IMR-90 (cell line): ENCODE measurements at regions not wholly inside any gene's neighbourhood (a gene's known extent, or its start where the extent isn't known, plus 50 kb on each side); places are given as distances from the start of the nearest gene placed in this dataset.

ENCODE experiments used
- ATAC-seq: fragments of 200-7000 bp; cut with Tn5 transposase; 2 replicates; pipeline ENCODE4 v1.9.1; 2020; ENCODE audit warnings: low read depth, mild to moderate bottlenecking, moderate library complexity
- BruUV-seq: library from RNA; stranded (reverse); fragments of 400-500 nt; replicated peaks from 2 replicates; lab custom pipeline; 2021; lab: Mats Ljungman, UMichigan
- CTCF ChIA-PET: fragments of 300-600 bp; formaldehyde crosslinking; extraction: SDS; loops from one replicate; lab custom pipeline; 2021; ENCODE audit warnings: antibody characterized with exemption; lab: Yijun Ruan, JAX
- POLR2A ChIA-PET: fragments of 300-600 bp; sonication (Branson Sonifier 250); formaldehyde crosslinking; loops from one replicate; lab custom pipeline; 2022; ENCODE audit warnings: antibody characterized with exemption; ENCODE audit not compliant: unreplicated experiment; lab: Charles Lee
- DNase-seq: peaks from one replicate; pipeline ENCODE4 v3.0.0; 2013
- H2AFZ ChIP-seq: replicated peaks from 2 replicates; pipeline ENCODE3; 2013; ENCODE audit warnings: low read length, mild to moderate bottlenecking; ENCODE audit not compliant: poor library complexity
- H2AK5ac ChIP-seq: 2 replicates; pipeline ENCODE4 v1.6.1; 2013; ENCODE audit warnings: low read depth, low read length, inconsistent platforms
- H2AK9ac ChIP-seq: replicated peaks from 2 replicates; pipeline ENCODE3; 2013; ENCODE audit warnings: mild to moderate bottlenecking, low read depth, low read length, moderate library complexity; ENCODE audit not compliant: poor library complexity
- H2BK120ac ChIP-seq: 2 replicates; pipeline ENCODE4 v1.6.1; 2013; ENCODE audit warnings: low read depth, low read length, inconsistent platforms
- H2BK15ac ChIP-seq: 3 replicates; pipeline ENCODE4 v1.6.1; 2013; ENCODE audit warnings: low read depth, low read length, inconsistent platforms
- H2BK20ac ChIP-seq: 2 replicates; pipeline ENCODE4 v1.6.1; 2013; ENCODE audit warnings: low read depth, mild to moderate bottlenecking, inconsistent platforms, low read length, moderate library complexity
- H2BK5ac ChIP-seq: 2 replicates; pipeline ENCODE4 v1.6.1; 2013; ENCODE audit warnings: mild to moderate bottlenecking, low read depth, low read length, inconsistent platforms; ENCODE audit not compliant: poor library complexity, severe bottlenecking
- H3K14ac ChIP-seq: replicated peaks from 2 replicates; pipeline ENCODE4 v1.6.1; 2013; ENCODE audit warnings: low read depth, low read length, inconsistent platforms
- H3K18ac ChIP-seq: 2 replicates; pipeline ENCODE4 v1.6.1; 2013; ENCODE audit warnings: low read depth, low read length, control low read depth
- H3K23ac ChIP-seq: 2 replicates; pipeline ENCODE4 v1.6.1; 2013; ENCODE audit warnings: low read depth, low read length, inconsistent platforms
- H3K27ac ChIP-seq: 2 replicates; pipeline ENCODE4 v1.5.1; 2013; ENCODE audit warnings: mild to moderate bottlenecking, control low read depth, low read length; ENCODE audit not compliant: insufficient read depth
- H3K27me3 ChIP-seq: 2 replicates; pipeline ENCODE4 v1.6.1; 2013; ENCODE audit warnings: low read length; ENCODE audit not compliant: control insufficient read depth, insufficient read depth
- H3K36me3 ChIP-seq: 2 replicates; pipeline ENCODE4 v1.6.1; 2013; ENCODE audit warnings: low read length, mixed read lengths; ENCODE audit not compliant: control insufficient read depth, insufficient read depth
- H3K4ac ChIP-seq: 2 replicates; pipeline ENCODE4 v1.6.1; 2013; ENCODE audit warnings: low read depth, low read length, inconsistent platforms
- H3K4me1 ChIP-seq: 2 replicates; pipeline ENCODE4 v1.6.1; 2013; ENCODE audit warnings: low read length, mixed read lengths; ENCODE audit not compliant: control insufficient read depth, insufficient read depth
- H3K4me2 ChIP-seq: 2 replicates; pipeline ENCODE4 v1.6.1; 2013; ENCODE audit warnings: low read depth, mild to moderate bottlenecking, control low read depth, low read length, moderate library complexity
- H3K4me3 ChIP-seq: 2 replicates; pipeline ENCODE4 v1.5.1; 2013; ENCODE audit warnings: low read depth, mild to moderate bottlenecking, control low read depth, low read length, moderate library complexity; ENCODE audit not compliant: insufficient read depth
- H3K56ac ChIP-seq: 2 replicates; pipeline ENCODE4 v1.6.1; 2013; ENCODE audit warnings: low read length, inconsistent platforms; ENCODE audit not compliant: insufficient read depth; ENCODE audit errors: extremely low read depth
- H3K79me1 ChIP-seq, 2 experiments: 2 replicates each; pipeline ENCODE4 v1.6.1; 2013; ENCODE audit warnings: low read length in 2 of 2, inconsistent platforms in 1 of 2, low read depth in 1 of 2
- H3K9ac ChIP-seq: 2 replicates; pipeline ENCODE4 v1.6.1; 2013; ENCODE audit warnings: low read depth, low read length, control low read depth
- H3K9me1 ChIP-seq: 2 replicates; pipeline ENCODE4 v1.6.1; 2013; ENCODE audit warnings: low read length, inconsistent platforms; ENCODE audit not compliant: insufficient read depth
- H3K9me3 ChIP-seq: 2 replicates; pipeline ENCODE4 v1.6.1; 2013; ENCODE audit warnings: low read length; ENCODE audit not compliant: control insufficient read depth, insufficient read depth
- H4K20me1 ChIP-seq: 2 replicates; pipeline ENCODE4 v1.6.1; 2013; ENCODE audit warnings: low read length, inconsistent platforms; ENCODE audit not compliant: insufficient read depth
- H4K5ac ChIP-seq: 2 replicates; pipeline ENCODE4 v1.6.1; 2013; ENCODE audit warnings: mild to moderate bottlenecking, low read depth, low read length, control low read depth
- H4K8ac ChIP-seq, 2 experiments: 2 replicates each; pipeline ENCODE4 v1.6.1; 2013; ENCODE audit warnings: low read depth in 2 of 2, low read length in 2 of 2, control low read depth in 1 of 2, inconsistent platforms in 1 of 2
- H4K91ac ChIP-seq: 2 replicates; pipeline ENCODE4 v1.6.1; 2013; ENCODE audit warnings: low read depth, low read length, inconsistent platforms; ENCODE audit not compliant: insufficient read depth
- BHLHE40 ChIP-seq: fragments of 150-350 bp; IDR thresholded peaks from 2 replicates; pipeline ENCODE4 v1.6.1; 2016; ENCODE audit warnings: mild to moderate bottlenecking, low read depth, low read length
- CHD1 ChIP-seq: IDR thresholded peaks from 2 replicates; pipeline ENCODE4 v1.6.1; 2012; ENCODE audit warnings: low read depth, low read length, improper control_type of control experiment
- MAFK ChIP-seq: IDR thresholded peaks from 2 replicates; pipeline ENCODE4 v1.6.1; 2012; ENCODE audit warnings: low read depth, low read length, improper control_type of control experiment
- NFE2L2 ChIP-seq: fragments of 150-350 bp; IDR thresholded peaks from 2 replicates; pipeline ENCODE4 v1.6.1; 2016; ENCODE audit warnings: low read depth, mild to moderate bottlenecking, low read length
- POLR2A ChIP-seq: IDR thresholded peaks from 2 replicates; pipeline ENCODE4 v1.6.1; 2012; ENCODE audit warnings: mild to moderate bottlenecking, low read depth, low read length
- RAD21 ChIP-seq: IDR thresholded peaks from 2 replicates; pipeline ENCODE4 v1.6.1; 2012; ENCODE audit warnings: low read length, improper control_type of control experiment
- RCOR1 ChIP-seq: IDR thresholded peaks from 2 replicates; pipeline ENCODE4 v1.6.1; 2012; ENCODE audit warnings: mild to moderate bottlenecking, low read length, improper control_type of control experiment; ENCODE audit not compliant: insufficient replicate concordance
- SMC3 ChIP-seq: fragments of 150-350 bp; IDR thresholded peaks from 2 replicates; pipeline ENCODE4 v1.6.1; 2016; ENCODE audit warnings: low read depth, mild to moderate bottlenecking, antibody characterized with exemption, low read length, moderate library complexity
- USF2 ChIP-seq: fragments of 150-350 bp; IDR thresholded peaks from 2 replicates; pipeline ENCODE4 v1.6.1; 2017; ENCODE audit warnings: mild to moderate bottlenecking, antibody characterized with exemption, low read length, low read depth
- WGBS, 2 experiments: methylation state at CpG; one replicate each; pipeline versions ENCODE4 v1.1.5 to v1.1.7; 2013; ENCODE audit warnings: missing lambda C conversion rate in 2 of 2; ENCODE audit not compliant: insufficient read length in 1 of 2; ENCODE audit errors: extremely low coverage in 2 of 2; 5-methylcytosine and 5-hydroxymethylcytosine counted together
- dilution Hi-C: fragments of 300-500 bp; cut with HindIII; formaldehyde crosslinking; loops from one replicate; pipeline ENCODE4 v1.14.3; 2018; ENCODE audit warnings: low sequenced_read_pairs; ENCODE audit not compliant: unreplicated experiment
- in situ Hi-C: fragments of 300-500 bp; cut with MboI; formaldehyde crosslinking; loops from 3 replicates; pipeline ENCODE4 v1.14.3; 2019; ENCODE audit warnings: low sequenced_read_pairs, inconsistent platforms, mixed read lengths
- intact Hi-C: fragments of 100-400 bp; cut with micrococcal nuclease; formaldehyde crosslinking; loops from 2 replicates; pipeline ENCODE4 v1.10.0; 2022
- TF ChIP-seq, protein P1 (sequence below): fragments of 150-350 bp; IDR thresholded peaks from 2 replicates; pipeline ENCODE4 v1.6.1; 2016; ENCODE audit warnings: low read depth, mild to moderate bottlenecking, low read length, moderate library complexity, borderline replicate concordance

- in situ Hi-C loops, result no loop called here
- peaks cover 2% of the 10 kb centered on the region; the same call in 1 of the 2 replicates for H3K27me3 ChIP-seq
- H4K20me1 ChIP-seq, result no peaks in the 10 kb centered on the region
- no peak overlapping the region for H3K18ac ChIP-seq
- no peak overlapping the region for H3K27ac ChIP-seq
- no peak overlapping the region for H3K23ac ChIP-seq
- TF ChIP-seq, protein P1, sequence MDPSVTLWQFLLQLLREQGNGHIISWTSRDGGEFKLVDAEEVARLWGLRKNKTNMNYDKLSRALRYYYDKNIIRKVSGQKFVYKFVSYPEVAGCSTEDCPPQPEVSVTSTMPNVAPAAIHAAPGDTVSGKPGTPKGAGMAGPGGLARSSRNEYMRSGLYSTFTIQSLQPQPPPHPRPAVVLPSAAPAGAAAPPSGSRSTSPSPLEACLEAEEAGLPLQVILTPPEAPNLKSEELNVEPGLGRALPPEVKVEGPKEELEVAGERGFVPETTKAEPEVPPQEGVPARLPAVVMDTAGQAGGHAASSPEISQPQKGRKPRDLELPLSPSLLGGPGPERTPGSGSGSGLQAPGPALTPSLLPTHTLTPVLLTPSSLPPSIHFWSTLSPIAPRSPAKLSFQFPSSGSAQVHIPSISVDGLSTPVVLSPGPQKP, result no peak
- no peak for TF ChIP-seq NFE2L2
- TF ChIP-seq RAD21, result no peak
- TF ChIP-seq USF2, result no peak
- no peak for TF ChIP-seq RCOR1
- TF ChIP-seq POLR2A, result no peak
- no peak for TF ChIP-seq CHD1
- no peak for TF ChIP-seq BHLHE40
- no peak for TF ChIP-seq MAFK
- no peak for TF ChIP-seq SMC3
- no peak overlapping the region for H3K4ac ChIP-seq
- POLR2A ChIA-PET, result no interaction called here
- ATAC-seq, result no peak
- no TSS peak for BruUV-seq
- H3K14ac ChIP-seq, result no peak overlapping the region
- H2BK20ac ChIP-seq, result no peak overlapping the region
- no peak overlapping the region for H2BK5ac ChIP-seq
- H3K9me1 ChIP-seq, result peaks cover 11% of the 10 kb centered on the region
- no peaks in the 10 kb centered on the region for H3K9me3 ChIP-seq
- H2AK9ac ChIP-seq, result no peak overlapping the region
- no peak overlapping the region for H2AK5ac ChIP-seq
- no peak overlapping the region for H2BK120ac ChIP-seq
- CTCF ChIA-PET, result no interaction called here
- no peak overlapping the region for H2AFZ ChIP-seq
- dilution Hi-C loops, result no loop called here
- no peak overlapping the region for H3K56ac ChIP-seq
- no peak overlapping the region for H4K8ac ChIP-seq
- H3K4me3 ChIP-seq, result no peak overlapping the region
- H3K4me1 ChIP-seq, result peaks cover 9% of the 10 kb centered on the region
- no peak overlapping the region for H4K5ac ChIP-seq
- 84% methylated on average over 5 of the region's 19 CpGs; no CpG with 5 or more reads in 1 of the 2 experiments for WGBS, 2 experiments
- no peaks in the 10 kb centered on the region for H3K36me3 ChIP-seq
- no peak overlapping the region for H2BK15ac ChIP-seq
- no peak for DNase-seq
- H3K79me1 ChIP-seq, result no peaks in the 10 kb centered on the region
- intact Hi-C loops, result no loop called here
- no peak overlapping the region for H3K9ac ChIP-seq
- H4K91ac ChIP-seq, result no peak overlapping the region
- no peak overlapping the region for H3K4me2 ChIP-seq
Observed at GRCh38 chr10:47181052-47181849, 118.7 kb upstream of the GDF10 start.
